ENCODE measurements at regions not wholly inside any gene's neighbourhood (a gene's known extent, or its start where the extent isn't known, plus 50 kb on each side); places are given as distances from the start of the nearest gene placed in this dataset.

- intact Hi-C loops (cut with micrococcal nuclease) = no loop called here
- CTCF ChIA-PET = interaction anchor here (1.2 kb wide), 1 partner anchor 29 kb away, joined by 3 read pairs; no protein-coding TSS in a partner anchor
- no peak for ATAC-seq
Measured at GRCh38 chr1:58158016-58158415, 388.5 kb downstream of the OMA1 start.

GRCh38 chr1:58157256-58157655, 389.3 kb downstream of the OMA1 start:
- CTCF ChIA-PET = interaction anchor here (1.1 kb wide), 1 partner anchor 10 kb away, joined by 3 read pairs; no protein-coding TSS in a partner anchor
- H3K27ac Mint-ChIP-seq = no peak overlapping the region

More at GRCh38 chr1:58158016-58158415, 388.5 kb downstream of the OMA1 start:
- Mint-ChIP-seq H3K36me3 (ENCODE audit: low read depth) (no peaks in the 10 kb centered on the region), H3K9me3 (no peaks in the 10 kb centered on the region), H3K27me3 (no peaks in the 10 kb centered on the region), H3K4me3 (no peak overlapping the region), H3K27ac (no peak overlapping the region), H3K4me1 (ENCODE audit: low read depth) (no peaks in the 10 kb centered on the region)
- POLR2A ChIA-PET = no interaction called here
- no peak for TF ChIP-seq CTCF (IDR thresholded peaks at IDR 0.05)
- DNase-seq = no peak

GRCh38 chr1:58156831-58157230, 389.7 kb downstream of the OMA1 start:
- Mint-ChIP-seq H3K36me3 (ENCODE audit: low read depth) (no peaks in the 10 kb centered on the region), H3K4me3 (no peak overlapping the region), H3K27me3 (no peaks in the 10 kb centered on the region), H3K27ac (no peak overlapping the region), H3K9me3 (no peaks in the 10 kb centered on the region), H3K4me1 (ENCODE audit: low read depth) (no peaks in the 10 kb centered on the region)
- no peak for TF ChIP-seq CTCF (IDR thresholded peaks at IDR 0.05)
- POLR2A ChIA-PET = no interaction called here
- no peak for DNase-seq
- intact Hi-C loops (cut with micrococcal nuclease) = no loop called here
- no peak for ATAC-seq
- CTCF ChIA-PET = interaction anchor here (1.1 kb wide), 1 partner anchor 10 kb away, joined by 3 read pairs; no protein-coding TSS in a partner anchor

More at GRCh38 chr1:58157256-58157655, 389.3 kb downstream of the OMA1 start:
- intact Hi-C loops (cut with micrococcal nuclease) = no loop called here
- H3K4me3 Mint-ChIP-seq = no peak overlapping the region
- no peaks in the 10 kb centered on the region for H3K36me3 Mint-ChIP-seq (ENCODE audit: low read depth)
- POLR2A ChIA-PET = no interaction called here
- H3K4me1 Mint-ChIP-seq (ENCODE audit: low read depth) = no peaks in the 10 kb centered on the region
- H3K9me3 Mint-ChIP-seq = no peaks in the 10 kb centered on the region
- H3K27me3 Mint-ChIP-seq = no peaks in the 10 kb centered on the region
- TF ChIP-seq CTCF (IDR thresholded peaks at IDR 0.05) = no peak
- DNase-seq (no peak), ATAC-seq (no peak)

- CTCF ChIA-PET = interaction anchor here (1.1 kb wide), 1 partner anchor 11 kb away, joined by 3 read pairs; no protein-coding TSS in a partner anchor
Measured at GRCh38 chr1:58156124-58156468, 390.4 kb downstream of the OMA1 start.

More at GRCh38 chr1:58156124-58156468, 390.4 kb downstream of the OMA1 start:
- Mint-ChIP-seq H3K27me3 (no peaks in the 10 kb centered on the region), H3K27ac (no peak overlapping the region), H3K9me3 (no peaks in the 10 kb centered on the region), H3K4me3 (no peak overlapping the region), H3K36me3 (ENCODE audit: low read depth) (no peaks in the 10 kb centered on the region), H3K4me1 (ENCODE audit: low read depth) (no peaks in the 10 kb centered on the region)
- POLR2A ChIA-PET = no interaction called here
- no peak for ATAC-seq
- no peak for TF ChIP-seq CTCF (IDR thresholded peaks at IDR 0.05)
- DNase-seq = no peak
- intact Hi-C loops (cut with micrococcal nuclease) = no loop called here
